Right atrium auricular region (tissue), 2 donors: ENCODE measurements at regions not wholly inside any gene's neighbourhood (a gene's known extent, or its start where the extent isn't known, plus 50 kb on each side); places are given as distances from the start of the nearest gene placed in this dataset.
"Not testable (repeated sequence)": the region's sequence is repeated elsewhere in the genome, so short reads cannot be mapped to it uniquely, and the experiment has no call there.

Experiments
- DNase-seq: peaks from one replicate; pipeline ENCODE4 v3.0.0-alpha.2; 2019; ENCODE audit warnings: low spot score
- H3K27ac ChIP-seq, 2 donors: fragments of 200-600 bp; sonication (generic); 1 replicate in 1 of 2; 2 replicates in 1 of 2; pipeline ENCODE4 v1.5.1; 2016 to 2019
- H3K27me3 ChIP-seq, 2 donors: fragments of 200-600 bp; sonication (generic); one replicate each; pipeline versions ENCODE4 v1.5.1 to v1.6.0; 2017 to 2019
- H3K36me3 ChIP-seq: fragments of 200-600 bp; sonication (generic); one replicate; pipeline ENCODE4 v1.5.1; 2016
- H3K4me1 ChIP-seq, 2 donors: fragments of 200-600 bp; sonication (generic); one replicate each; pipeline versions ENCODE4 v1.5.1 to v1.6.0; 2017 to 2019
- H3K4me3 ChIP-seq, 2 donors: fragments of 200-600 bp; sonication (generic); 1 replicate in 1 of 2; 2 replicates in 1 of 2; pipeline ENCODE4 v1.5.1; 2017 to 2019; ENCODE audit warnings: mild to moderate bottlenecking in 1 of 2, moderate library complexity in 1 of 2
- H3K9me3 ChIP-seq, 2 donors: fragments of 200-600 bp; sonication (generic); one replicate each; pipeline ENCODE4 v1.5.1; 2019
- TF ChIP-seq, protein P1 (sequence below), 2 donors: fragments of 200-600 bp; sonication (generic); IDR thresholded peaks; one replicate each; pipeline ENCODE4 v1.5.1; 2019; ENCODE audit warnings: antibody characterized with exemption in 2 of 2

DNA sequence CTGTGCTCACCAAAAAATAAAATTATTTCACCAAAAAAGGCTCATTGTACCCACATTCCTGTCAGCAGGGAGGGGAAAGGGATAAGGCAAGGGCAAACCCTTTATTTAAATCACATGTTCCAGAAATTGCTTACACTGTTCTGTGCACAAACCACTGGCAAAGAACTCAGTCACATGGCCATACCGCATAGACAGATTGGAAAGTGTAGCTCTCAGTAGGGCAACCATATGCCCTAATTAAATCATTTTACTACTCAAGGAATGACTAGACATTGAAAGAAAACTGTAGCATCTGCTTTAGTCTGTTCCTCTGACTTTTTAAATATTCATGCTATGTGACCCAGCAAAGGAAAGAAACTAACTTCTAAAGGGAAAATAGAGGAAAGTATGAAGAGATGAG lies 119.2 kb upstream of the FAM241A start:
- Histone ChIP-seq H3K9me3 (no peaks in the 10 kb centered on the region), H3K36me3 (no peaks in the 10 kb centered on the region), H3K4me3 (no peak overlapping the region), H3K27ac (no peak overlapping the region), H3K27me3 (no peaks in the 10 kb centered on the region), H3K4me1 (no peaks in the 10 kb centered on the region)
- no peak for DNase-seq
- TF ChIP-seq, protein P1, sequence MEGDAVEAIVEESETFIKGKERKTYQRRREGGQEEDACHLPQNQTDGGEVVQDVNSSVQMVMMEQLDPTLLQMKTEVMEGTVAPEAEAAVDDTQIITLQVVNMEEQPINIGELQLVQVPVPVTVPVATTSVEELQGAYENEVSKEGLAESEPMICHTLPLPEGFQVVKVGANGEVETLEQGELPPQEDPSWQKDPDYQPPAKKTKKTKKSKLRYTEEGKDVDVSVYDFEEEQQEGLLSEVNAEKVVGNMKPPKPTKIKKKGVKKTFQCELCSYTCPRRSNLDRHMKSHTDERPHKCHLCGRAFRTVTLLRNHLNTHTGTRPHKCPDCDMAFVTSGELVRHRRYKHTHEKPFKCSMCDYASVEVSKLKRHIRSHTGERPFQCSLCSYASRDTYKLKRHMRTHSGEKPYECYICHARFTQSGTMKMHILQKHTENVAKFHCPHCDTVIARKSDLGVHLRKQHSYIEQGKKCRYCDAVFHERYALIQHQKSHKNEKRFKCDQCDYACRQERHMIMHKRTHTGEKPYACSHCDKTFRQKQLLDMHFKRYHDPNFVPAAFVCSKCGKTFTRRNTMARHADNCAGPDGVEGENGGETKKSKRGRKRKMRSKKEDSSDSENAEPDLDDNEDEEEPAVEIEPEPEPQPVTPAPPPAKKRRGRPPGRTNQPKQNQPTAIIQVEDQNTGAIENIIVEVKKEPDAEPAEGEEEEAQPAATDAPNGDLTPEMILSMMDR (IDR thresholded peaks at IDR 0.05), result no peak

DNA sequence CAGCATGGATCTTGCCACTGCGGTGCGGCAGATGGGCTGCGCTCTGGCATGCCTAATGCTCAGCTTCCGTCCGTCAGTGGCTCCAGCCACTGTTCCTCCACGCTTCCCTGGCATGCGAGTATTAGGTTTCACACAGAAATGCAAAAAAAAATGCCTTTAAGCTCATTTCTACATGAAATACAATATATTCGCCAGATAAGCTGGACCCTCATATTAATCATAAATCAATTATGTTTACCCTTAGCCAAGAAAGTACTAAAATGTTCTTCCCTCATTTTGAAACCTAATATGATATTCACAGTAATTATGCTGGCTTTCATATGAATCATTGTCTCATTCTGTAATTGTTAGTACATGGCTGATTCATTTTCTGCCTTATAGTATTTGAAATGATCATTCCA lies 115.5 kb upstream of the FAM241A start:
- Histone ChIP-seq H3K4me3 (no peak overlapping the region), H3K9me3 (no peaks in the 10 kb centered on the region), H3K27ac (no peak overlapping the region), H3K27me3 (no peaks in the 10 kb centered on the region), H3K36me3 (no peaks in the 10 kb centered on the region), H3K4me1 (no peaks in the 10 kb centered on the region)
- TF ChIP-seq, protein P1 (IDR thresholded peaks at IDR 0.05), result no peak
- no peak for DNase-seq

DNA sequence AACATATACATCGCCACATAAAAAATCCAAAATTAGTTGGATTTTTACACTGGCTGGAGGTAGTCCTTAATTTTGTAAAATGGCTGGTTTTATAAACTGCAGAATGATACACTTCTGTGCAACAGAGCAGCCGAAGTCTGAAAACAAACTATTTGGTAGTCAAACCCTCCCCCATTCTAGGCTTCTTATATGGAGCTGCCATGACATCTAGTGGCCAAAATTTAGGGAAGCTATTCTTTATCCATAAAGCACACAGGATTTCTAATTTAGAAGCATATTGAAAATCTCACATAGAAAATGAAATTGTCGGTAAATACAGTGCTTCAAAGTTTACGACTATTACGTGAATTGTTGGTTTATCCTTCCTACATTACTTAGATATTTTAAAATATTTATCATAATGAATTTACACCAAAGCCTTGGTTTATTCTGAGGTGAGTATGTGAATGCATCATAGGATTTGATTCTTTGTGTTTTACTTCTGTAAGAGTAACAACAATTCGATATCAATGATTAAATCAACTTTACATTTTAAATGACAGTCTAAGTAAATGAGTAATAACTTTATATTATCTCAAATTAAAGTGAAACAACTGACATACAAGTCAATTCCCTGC lies 113.4 kb upstream of the FAM241A start:
- Histone ChIP-seq H3K27me3 (no peaks in the 10 kb centered on the region), H3K9me3 (no peaks in the 10 kb centered on the region), H3K4me3 (no peak overlapping the region), H3K4me1 (no peaks in the 10 kb centered on the region), H3K27ac (no peak overlapping the region), H3K36me3 (no peaks in the 10 kb centered on the region)
- TF ChIP-seq, protein P1 (IDR thresholded peaks at IDR 0.05), result peak; percentile 38 to 71
- DNase-seq, result no peak

DNA sequence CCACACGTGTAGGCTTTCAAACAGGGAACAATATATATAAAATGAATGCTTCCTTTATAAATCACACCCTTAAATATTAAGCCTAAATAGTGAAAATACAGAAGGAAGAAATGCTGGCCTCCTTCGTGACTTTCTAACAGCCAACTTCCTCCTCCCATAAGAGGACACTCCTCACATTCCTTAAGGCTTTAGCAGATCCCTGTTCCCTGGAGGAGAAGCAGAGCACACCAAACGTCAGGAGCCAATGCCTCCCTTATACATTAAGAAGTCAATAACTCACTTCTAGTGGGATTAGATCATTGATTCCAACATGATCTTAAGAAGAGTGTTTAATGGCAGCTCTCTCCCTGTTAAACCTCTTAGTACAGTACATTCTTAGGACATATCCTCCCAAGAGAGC lies 108.4 kb upstream of the FAM241A start:
- H3K9me3 ChIP-seq, result no peaks in the 10 kb centered on the region
- no peak overlapping the region for H3K4me3 ChIP-seq
- H3K27ac ChIP-seq, result no peak overlapping the region
- H3K27me3 ChIP-seq, result no peaks in the 10 kb centered on the region
- H3K4me1 ChIP-seq, result no peaks in the 10 kb centered on the region
- no peak for DNase-seq
- H3K36me3 ChIP-seq, result no peaks in the 10 kb centered on the region
- TF ChIP-seq, protein P1 (IDR thresholded peaks at IDR 0.05), result no peak

DNA sequence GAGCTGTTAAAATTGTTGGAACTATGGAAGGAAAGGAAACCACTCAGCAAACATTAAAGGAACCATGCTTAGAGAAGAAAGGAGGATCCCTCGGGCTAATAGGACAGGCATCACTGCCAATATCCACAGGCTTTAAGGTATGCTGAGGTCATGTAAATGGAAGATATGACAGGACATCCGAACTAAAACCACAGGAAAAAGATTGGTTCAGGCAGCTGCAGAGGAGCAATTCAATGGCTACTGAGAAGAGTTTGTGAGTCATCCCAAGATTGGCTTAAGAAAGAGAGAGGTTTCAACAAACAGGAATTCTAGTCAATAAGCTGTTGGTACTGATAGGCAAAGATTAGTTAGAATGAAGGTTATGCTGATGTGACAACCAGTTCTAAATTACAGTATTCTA lies 106.4 kb upstream of the FAM241A start:
- TF ChIP-seq, protein P1 (IDR thresholded peaks at IDR 0.05), result no peak
- DNase-seq, result no peak
- H3K27ac ChIP-seq, result no peak overlapping the region
- H3K9me3 ChIP-seq, result no peaks in the 10 kb centered on the region
- no peak overlapping the region for H3K4me3 ChIP-seq
- no peaks in the 10 kb centered on the region for H3K27me3 ChIP-seq
- H3K36me3 ChIP-seq, result no peaks in the 10 kb centered on the region
- H3K4me1 ChIP-seq, result no peaks in the 10 kb centered on the region

DNA sequence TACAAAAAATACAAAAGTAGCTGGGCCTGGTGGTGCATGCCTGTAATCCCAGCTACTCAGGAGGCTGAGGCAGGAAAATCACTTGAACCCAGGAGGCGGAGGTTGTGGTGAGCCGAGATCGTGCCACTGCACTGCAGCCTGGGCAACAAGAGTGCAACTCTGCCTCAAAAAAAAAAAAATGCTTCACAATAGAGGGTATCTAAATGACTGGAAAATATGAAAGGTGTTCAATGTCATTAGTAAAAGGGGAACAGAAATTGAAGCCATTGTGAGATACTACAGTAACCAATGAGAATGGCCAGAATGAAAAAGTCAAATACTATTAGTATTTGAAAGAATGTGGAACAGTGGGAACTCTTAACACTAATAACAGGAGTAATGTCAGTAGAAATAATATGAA lies 96.1 kb upstream of the FAM241A start:
- DNase-seq, H3K4me3 ChIP-seq, H3K27ac ChIP-seq, H3K9me3 ChIP-seq, H3K27me3 ChIP-seq, H3K4me1 ChIP-seq, H3K36me3 ChIP-seq: not testable (repeated sequence)
